Stomach (tissue), 4 donors: ENCODE measurements at regions not wholly inside any gene's neighbourhood (a gene's known extent, or its start where the extent isn't known, plus 50 kb on each side); places are given as distances from the start of the nearest gene placed in this dataset.

Source experiments
- CTCF ChIP-seq, 7 experiments: fragments of 450-650 bp in 4 of 7; fragments of 200-600 bp in 3 of 7; sonication (generic) in 3 of 7; IDR thresholded peaks; one replicate each; pipeline ENCODE4 v1.5.1; 2016 to 2019; ENCODE audit warnings: antibody characterized with exemption in 7 of 7, control low read depth in 2 of 7, mild to moderate bottlenecking in 1 of 7
- POLR2A ChIP-seq, 4 donors: fragments of 450-650 bp; IDR thresholded peaks; one replicate each; pipeline ENCODE4 v1.6.1; 2016; ENCODE audit warnings: antibody characterized with exemption in 4 of 4, control low read depth in 2 of 4, mild to moderate bottlenecking in 1 of 4, moderate library complexity in 1 of 4
- POLR2AphosphoS5 ChIP-seq, 3 donors: sonication (generic); formaldehyde crosslinking; IDR thresholded peaks; one replicate each; pipeline ENCODE4 v1.6.1; 2016; ENCODE audit warnings: antibody characterized with exemption in 3 of 3

GRCh38 chr1:59244891-59245290 lies 52.0 kb upstream of the FGGY start:
- TF ChIP-seq CTCF (IDR thresholded peaks at IDR 0.05) (no peak), POLR2AphosphoS5 (IDR thresholded peaks at IDR 0.05) (no peak), POLR2A (IDR thresholded peaks at IDR 0.05) (no peak)
